Spleen (tissue), 7 donors: ENCODE measurements at regions not wholly inside any gene's neighbourhood (a gene's known extent, or its start where the extent isn't known, plus 50 kb on each side); places are given as distances from the start of the nearest gene placed in this dataset.

Source experiments
- CTCF ChIP-seq, 11 experiments: fragments of 200-600 bp in 7 of 11; fragments of 450-650 bp in 4 of 11; sonication (generic) in 4 of 11; IDR thresholded peaks in 8 of 11; conservative IDR thresholded peaks in 3 of 11; 1 replicate in 7 of 11; 2 replicates in 4 of 11; pipeline versions ENCODE4 v1.4.0 to v1.8.0; 2016 to 2021; ENCODE audit warnings: antibody characterized with exemption in 11 of 11, inconsistent platforms in 4 of 11, mild to moderate bottlenecking in 1 of 11
- POLR2A ChIP-seq, 3 donors: fragments of 450-650 bp; IDR thresholded peaks; one replicate each; pipeline ENCODE4 v1.5.1; 2017; ENCODE audit warnings: antibody characterized with exemption in 3 of 3, mild to moderate bottlenecking in 1 of 3
- donor health status: DM: no; HTN: no; CAD: no; lungs with moderate emphysema.
- donor health status: DM: no; HTN: no; CAD: no.
- donor health status: DM: no; HTN: no; CAD: no.

- TF ChIP-seq CTCF (IDR thresholded peaks at IDR 0.05 in 8 of 11, conservative IDR thresholded peaks at IDR 0.05 in 3 of 11): no peak
- no peak for TF ChIP-seq POLR2A (IDR thresholded peaks at IDR 0.05)
Observed at GRCh38 chr2:51387235-51387634, 355.3 kb upstream of the NRXN1 start.
